ELR (cell line): ENCODE measurements at regions not wholly inside any gene's neighbourhood (a gene's known extent, or its start where the extent isn't known, plus 50 kb on each side); places are given as distances from the start of the nearest gene placed in this dataset.
"Not testable (repeated sequence)": the region's sequence is repeated elsewhere in the genome, so short reads cannot be mapped to it uniquely, and the experiment has no call there.

Experiments used
- DNase-seq: peaks from one replicate; pipeline ENCODE4 v3.0.0-alpha.2; 2015; ENCODE audit warnings: low read depth

DNA sequence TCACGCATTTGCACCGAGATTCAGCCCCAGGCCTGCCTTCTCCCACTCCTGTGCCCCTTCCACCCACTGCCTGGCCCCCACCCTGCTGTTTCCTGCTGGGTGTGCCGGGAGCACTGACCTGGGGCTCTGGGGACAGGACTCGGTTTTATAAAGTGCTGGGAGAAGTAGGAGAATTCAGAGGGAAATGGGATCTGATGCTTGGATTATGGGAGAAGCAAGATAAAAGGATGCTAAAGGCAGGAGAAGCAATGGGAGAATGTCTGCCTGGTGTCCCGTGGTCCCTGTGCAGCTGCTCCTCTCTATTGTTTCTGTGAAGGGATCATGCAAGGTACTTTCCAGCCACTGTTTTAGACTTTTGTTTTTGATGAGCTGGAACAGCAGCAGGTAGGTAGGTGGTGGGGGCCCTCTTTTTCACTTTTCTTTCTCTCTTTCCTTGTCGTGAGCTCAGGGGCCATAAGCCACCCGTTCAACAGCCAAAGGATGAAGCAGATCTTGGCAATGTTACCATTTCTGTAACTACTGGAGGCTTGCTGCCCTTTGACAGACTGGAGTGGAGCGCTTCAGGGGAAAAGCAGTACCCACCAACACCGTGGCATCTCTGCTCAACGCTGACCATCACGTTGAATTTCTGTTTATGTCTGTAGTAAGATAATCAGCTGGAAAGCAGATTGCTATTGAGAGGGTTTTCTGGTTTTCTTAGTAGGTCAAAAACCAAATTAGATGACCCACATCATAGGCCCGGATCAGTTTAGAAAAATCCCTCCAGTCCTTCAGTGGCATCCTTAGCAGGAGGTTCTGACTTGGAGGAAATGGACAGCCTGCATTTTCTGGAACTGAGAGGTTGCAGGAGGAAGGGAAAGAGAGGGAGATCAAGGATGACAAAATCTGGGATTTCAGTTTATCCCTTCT, 63.8 kb upstream of the ENPP6 start:
- no peak for DNase-seq

- DNase-seq: no peak
These were observed 63.0 kb upstream of the ENPP6 start for GRCh38 chr4:184280591-184281071.

- DNase-seq: no peak
These were observed 62.5 kb upstream of the ENPP6 start for GRCh38 chr4:184280137-184280536.

DNA sequence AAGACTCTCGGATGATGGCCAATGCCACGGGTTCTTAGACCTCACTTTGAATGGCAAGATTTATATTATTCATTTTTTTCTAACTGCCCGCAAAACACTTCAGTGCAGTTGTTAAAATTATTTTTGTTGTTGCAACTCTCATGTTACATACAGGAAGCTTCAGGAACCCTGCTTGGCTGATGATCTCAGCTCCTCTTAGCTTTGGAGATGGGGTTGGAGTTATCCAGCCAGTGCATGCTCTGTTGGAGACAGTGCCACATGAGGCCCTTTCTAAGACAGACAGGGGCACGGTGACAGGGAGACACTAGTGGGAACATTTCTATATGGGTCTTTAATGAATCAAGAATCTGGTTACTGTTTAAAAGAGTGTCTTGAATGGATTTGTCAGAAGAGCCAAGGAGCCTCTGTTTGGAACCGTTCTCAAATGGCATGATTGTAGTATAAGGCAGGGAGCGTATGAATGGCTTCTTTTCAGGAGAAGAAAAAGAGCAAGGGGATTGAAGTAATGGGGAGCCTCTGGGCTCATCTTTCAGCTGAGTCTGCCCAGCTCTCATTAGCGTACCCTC, 61.9 kb upstream of the ENPP6 start:
- no peak for DNase-seq

DNA sequence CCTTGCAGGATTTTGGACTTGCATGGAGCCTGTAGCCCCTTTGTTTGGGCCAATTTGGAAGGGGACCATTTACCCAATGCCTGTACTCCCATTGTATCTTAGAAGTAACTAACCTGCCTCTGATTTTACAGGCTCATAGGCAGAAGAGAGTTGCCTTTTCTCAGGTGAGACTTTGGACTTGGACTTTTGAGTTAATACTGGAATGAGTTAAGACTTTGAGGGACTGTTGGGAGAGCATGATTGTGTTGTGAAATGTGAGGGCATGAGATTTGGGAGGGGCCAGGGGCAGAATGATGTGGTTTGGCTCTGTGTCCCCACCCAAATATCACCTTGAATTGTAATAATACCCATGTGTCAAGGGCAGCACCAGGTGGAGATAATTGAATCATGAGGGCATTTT, 60.1 kb upstream of the ENPP6 start:
- not testable (repeated sequence) for DNase-seq

GRCh38 chr4:184277010-184277409, 59.3 kb upstream of the ENPP6 start:
- DNase-seq: not testable (repeated sequence)

DNA sequence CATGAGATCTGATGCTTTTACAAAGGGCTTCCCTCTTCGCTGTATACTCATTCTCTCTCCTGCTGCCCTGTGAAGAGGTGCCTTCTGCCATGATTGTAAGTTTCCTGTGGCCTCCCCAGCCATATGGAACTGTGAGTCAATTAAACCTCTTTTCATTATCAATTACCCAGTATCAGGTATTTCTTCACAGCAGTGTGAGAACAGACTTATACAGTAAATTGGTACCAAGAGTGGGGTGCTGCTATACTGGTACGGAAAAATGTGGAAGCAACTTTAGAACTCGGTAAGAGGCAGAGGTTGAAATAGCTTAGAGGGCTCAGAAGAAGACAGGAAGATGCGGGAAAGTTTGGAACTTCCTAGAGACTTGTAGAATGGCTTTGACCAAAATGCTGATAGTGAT, 58.7 kb upstream of the ENPP6 start:
- DNase-seq: not testable (repeated sequence)

- no peak for DNase-seq
These were observed 58.1 kb upstream of the ENPP6 start for GRCh38 chr4:184275766-184276165.

DNA sequence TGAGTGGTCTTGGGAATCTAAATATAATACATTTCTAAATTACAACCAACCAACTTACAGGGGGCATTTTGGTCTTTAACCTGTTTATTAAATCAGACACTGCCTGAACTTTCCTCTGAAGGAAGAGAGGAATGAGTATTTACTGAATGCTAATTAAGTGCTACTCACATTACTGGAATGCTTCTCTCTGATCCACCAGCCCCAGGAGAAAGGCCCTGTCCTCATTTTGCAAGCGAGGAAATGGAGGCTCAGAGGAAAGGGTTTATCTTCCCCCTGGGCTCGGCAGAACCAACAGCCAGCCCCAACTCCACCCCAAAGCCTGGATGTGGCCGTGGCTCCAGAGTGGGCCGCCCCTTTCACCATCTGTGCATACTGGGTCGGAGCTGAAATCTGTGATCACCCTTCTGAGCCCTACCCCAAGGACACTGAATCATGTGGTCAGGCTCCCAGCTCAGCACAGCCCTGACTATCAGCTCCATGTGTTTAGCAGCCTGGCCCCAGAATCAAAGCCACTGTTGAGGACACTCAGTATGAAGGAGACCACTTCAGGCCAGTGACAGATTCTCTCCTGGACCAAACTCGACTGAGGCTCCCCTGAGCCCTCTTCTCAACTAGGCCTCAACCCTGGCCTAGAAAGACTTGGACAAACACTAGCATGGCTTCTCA, 56.7 kb upstream of the ENPP6 start:
- peak; percentile 44 for DNase-seq

DNA sequence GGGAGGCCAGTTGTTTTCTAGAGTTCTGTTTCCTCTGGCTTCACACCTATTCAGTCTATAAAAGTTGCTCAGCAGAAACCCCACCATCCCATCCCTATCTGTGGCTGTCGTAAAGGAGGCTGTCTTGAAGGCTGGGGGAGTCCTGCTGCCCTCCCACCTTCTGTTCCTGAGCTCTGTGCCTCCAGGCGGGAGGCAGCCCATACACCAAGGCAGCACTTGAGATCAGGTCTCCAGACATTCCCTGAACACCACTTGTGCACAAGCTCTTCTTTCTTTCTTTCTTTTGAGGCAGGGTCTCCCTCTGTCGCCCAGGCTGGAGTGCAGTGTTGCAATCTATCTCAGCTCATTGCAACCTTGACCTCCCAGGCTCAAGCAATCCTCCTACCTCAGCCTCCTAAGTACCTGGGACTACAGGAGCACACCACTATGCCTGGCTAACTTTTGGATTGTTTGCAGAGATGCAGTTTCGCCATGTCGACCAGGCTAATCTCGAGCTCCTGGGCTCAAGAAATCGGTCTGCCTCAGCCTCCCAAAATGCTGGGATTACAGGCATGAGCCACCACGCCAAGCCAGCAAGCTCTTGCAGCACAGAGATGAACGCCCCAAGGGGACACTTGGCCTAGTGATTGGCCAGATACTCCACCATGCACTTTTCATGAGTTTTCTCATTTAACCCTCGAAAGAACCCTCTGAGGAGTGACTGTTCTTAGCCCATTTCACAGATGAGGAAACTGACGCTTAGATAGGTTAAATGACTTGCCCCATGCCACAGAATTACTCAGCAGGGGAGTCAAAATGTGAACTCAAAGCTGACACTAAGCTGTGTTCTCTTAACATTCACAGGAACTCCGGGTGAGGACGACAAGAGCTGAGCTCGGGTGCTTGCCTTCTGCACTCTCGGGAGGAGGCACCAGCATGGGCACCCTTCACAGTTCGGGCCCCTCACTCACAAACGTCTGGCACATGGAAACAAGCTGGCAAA, 55.8 kb upstream of the ENPP6 start:
- DNase-seq: no peak

DNA sequence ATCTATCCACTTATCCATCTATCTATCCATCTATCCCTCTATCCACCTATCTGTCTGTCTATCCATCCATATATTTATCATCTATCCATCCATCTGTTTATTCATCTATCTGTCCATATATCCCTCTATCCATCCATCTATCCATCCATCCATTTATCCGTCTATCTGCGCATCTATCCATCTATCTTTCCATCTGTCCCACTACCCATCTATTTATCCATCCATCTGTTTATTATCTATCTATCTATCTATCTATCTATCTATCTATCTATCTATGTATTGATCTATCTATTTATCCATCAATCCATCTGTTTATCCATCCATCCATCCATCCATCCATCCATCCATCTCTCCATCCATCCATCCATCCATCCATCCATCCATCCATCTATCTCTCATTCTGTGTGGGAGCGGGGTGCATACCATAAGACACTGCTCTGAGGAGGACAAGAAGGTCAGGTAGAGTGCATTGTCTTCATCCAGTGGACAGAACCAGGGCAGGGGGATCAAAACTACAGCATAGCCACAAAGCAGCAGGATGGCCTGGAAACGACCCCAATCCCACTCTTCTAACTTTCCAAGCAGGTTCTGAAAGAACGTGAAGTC, 53.2 kb upstream of the ENPP6 start:
- no peak for DNase-seq

DNA sequence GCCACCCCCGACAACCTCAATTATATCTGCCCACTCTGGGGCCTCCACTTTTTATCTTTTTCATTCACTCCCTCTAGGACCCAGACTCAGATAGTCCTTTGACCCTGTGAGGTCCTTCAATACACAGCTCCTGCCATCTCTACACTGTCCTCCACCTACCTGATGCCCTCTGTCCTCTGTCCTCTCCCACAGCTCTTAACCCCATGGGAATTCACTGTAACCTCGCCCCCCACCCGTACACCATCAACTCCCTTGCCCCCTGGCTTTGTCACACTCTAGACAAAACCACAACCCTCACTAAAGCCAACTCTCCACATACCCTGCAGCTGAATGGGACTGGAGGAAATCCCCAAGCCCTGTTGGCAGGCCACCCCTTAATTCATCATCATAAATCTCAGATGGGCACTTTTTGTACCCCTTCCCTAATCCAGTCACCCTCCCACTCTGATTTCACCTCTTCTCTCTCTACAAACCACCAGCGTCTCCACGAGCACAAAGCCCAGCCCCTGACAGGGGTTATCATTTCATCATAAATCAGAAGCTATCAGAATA, 52.3 kb upstream of the ENPP6 start:
- DNase-seq: no peak

DNA sequence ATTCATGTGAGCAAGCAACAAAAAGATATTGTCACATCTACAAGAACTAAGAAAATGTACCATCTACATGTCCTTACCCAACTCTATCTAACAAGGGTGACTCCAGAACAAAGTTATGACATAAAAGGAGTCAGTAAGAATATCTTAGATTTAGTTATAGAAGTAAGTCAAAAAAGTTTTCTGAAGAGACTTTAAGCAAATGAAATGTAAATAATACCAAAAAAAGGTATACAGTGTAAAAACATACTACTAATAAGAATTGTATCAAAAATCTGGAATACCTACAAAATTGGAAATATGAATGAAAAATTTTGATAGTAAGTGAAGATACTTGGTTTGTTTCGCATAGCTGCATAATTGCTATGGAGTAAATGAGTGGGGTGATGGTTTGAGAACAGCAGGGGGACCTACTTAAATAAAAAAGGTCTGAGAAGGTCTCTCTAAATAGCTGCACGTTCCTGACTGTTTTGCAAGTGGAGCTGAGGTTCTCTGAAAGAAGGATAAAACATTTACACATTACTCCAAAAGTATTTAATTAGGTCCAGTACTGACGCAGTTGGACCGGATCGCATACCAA, 51.0 kb upstream of the ENPP6 start:
- peak; percentile 12 for DNase-seq

GRCh38 chr4:184267673-184268583, 50.3 kb upstream of the ENPP6 start:
- DNase-seq: peak; percentile 89
